GM19467 (cell line): ENCODE measurements at regions not wholly inside any gene's neighbourhood (a gene's known extent, or its start where the extent isn't known, plus 50 kb on each side); places are given as distances from the start of the nearest gene placed in this dataset.

ENCODE experiments used
- ATAC-seq: cut with Tn5 transposase; IDR thresholded peaks from one replicate; pipeline ENCODE4 v1.9.1; 2021; ENCODE audit warnings: mild to moderate bottlenecking, moderate library complexity; ENCODE audit not compliant: unreplicated experiment

GRCh38 chr15:47266566-47266965 lies 450.7 kb upstream of the SEMA6D start:
- no peak for ATAC-seq

GRCh38 chr15:47273864-47274263 lies 443.4 kb upstream of the SEMA6D start:
- ATAC-seq: no peak

DNA sequence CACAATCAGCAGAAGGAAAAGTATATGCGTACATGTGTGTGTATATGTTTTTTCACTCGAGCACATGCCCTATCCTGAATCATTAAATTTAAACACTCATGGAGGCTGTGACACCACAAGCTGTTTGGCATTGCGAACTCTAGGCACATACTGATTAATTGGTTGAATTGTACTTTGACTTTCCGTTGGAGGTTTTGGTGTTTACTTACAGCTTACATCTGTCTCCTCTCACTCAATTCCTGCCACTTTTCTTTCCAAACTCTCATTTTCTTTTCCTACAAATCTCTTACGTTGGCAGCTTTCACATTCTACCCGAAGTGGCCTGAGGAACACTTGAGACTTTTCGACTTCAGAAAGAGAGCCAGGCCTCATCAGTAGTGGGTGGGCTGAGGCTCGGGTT lies 434.1 kb upstream of the SEMA6D start:
- ATAC-seq: no peak

DNA sequence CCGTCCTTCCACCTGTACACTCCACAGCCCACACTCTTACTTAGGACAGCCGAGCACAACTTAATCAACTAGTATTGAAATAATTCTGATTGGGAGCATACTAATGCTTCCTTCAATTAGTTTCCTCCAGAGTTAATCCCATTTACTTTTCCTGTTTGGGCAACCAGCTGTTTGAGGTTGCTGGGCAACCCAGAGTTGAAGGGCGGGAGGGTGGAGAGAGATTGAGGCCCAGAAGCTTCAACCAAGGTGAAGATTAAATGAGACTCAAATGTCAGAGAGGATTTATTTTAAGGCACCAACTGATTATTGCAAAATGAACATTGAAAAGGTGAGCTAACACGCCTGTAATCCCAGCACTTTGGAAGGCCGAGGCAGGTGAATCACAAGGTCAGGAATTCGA lies 428.5 kb upstream of the SEMA6D start:
- ATAC-seq: no peak

DNA sequence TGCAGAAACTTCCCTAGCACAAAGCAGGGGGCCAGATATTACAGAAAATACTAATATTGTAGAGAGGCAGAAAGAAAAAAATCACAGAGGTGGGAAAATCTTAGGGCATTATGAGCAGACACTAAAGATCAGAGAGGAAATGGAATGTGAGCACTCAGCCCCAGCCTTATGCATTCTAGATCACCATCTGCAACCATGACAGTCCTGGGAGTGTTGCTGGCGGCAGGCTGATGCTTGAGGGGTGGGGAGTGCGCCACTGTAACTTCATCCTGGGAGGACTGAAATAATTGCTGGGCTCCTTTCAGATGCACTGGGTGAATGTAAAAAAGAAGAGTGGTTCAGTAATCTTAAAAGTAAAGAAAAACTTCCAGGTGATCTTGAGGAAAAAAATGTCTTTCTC lies 427.6 kb upstream of the SEMA6D start:
- no peak for ATAC-seq

GRCh38 chr15:47291767-47292166 lies 425.5 kb upstream of the SEMA6D start:
- no peak for ATAC-seq

GRCh38 chr15:47292638-47293190 lies 424.6 kb upstream of the SEMA6D start:
- no peak for ATAC-seq

GRCh38 chr15:47293466-47294162 lies 423.7 kb upstream of the SEMA6D start:
- no peak for ATAC-seq

GRCh38 chr15:47294765-47295259 lies 422.5 kb upstream of the SEMA6D start:
- ATAC-seq: no peak

GRCh38 chr15:47296881-47297280 lies 420.4 kb upstream of the SEMA6D start:
- ATAC-seq: no peak

DNA sequence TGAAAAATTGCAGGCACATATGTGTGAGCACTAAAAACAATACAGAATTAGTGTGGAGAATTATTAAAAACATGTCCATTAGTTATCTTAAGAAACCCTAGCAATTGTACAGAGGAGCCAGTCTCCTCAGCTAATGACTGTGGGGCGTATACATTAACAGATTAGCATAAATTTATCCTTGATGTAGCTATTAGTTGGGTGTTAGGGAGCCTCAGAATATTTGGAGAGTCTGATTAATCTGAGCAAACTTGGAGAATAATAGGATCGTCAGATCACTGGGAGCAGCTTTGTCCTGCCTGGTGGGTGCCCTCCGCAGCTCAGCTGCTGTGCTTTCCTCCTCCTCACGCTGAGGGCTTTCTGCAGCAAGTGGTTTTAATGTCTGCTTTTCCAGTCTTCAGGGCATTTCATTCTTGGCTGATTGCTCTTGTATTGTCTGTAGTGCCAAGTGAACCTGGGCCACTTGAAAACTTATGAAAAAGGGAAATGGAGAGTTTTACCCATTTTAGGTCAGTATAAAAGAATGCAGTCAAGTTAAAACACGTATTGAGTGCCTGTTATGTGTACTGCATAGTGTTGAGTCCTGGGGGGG lies 417.4 kb upstream of the SEMA6D start:
- ATAC-seq: no peak

DNA sequence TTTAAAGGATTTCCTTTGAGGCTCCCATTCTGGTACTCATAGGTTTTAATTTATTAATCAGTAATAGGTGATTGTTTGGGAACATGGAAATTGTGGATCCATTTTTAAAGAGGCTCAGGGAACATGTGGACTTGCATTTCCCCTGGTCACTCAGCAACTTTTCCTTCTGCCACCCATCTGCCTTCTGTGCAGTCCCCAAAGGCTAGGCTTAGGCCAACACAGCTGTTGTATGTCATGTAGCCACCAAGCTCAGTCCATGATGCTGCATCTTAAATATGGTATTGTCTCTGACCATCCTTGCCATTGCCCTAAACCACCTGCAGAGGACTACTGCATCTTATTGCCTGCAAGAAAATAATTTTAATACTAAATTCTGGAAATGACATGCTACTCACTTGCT lies 416.7 kb upstream of the SEMA6D start:
- no peak for ATAC-seq

GRCh38 chr15:47301481-47301880 lies 415.8 kb upstream of the SEMA6D start:
- ATAC-seq: no peak

DNA sequence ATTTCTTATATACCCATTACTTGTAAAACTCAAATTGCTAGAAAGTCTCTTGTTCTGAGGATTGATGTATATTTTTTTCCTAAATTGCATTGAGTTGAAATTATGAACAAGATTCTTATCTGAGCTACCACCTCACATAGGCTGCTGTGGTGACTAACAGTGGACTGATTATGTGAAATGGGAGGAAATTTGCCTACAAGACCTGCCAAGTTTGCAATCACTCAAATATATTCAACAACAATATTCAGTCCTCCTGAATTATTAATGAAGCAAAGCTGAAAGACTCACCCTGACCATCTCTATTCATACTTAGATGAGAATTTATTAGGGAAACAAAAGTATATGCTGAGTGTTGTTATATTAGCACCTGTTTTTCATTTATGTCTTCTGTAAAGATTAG lies 412.6 kb upstream of the SEMA6D start:
- no peak for ATAC-seq

DNA sequence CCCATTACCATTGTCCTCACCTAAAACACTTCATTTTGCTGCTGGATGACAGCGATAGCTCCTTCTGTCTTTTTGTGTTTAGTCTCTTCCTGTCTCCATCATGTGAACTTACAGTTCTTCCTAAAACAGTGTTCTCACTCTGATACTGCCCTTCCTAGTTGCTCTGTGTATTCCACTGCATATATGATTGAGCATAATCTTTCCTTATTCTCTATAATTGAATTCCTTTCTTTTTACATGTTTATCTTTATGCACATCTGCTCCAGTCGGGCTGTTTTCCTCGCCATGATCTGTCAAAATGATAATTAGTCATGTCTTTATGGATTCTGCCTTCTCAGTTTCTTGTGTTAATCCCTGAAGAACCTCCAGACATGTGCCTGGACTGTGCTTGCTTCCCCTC lies 405.1 kb upstream of the SEMA6D start:
- ATAC-seq: no peak

GRCh38 chr15:47326410-47327333 lies 390.6 kb upstream of the SEMA6D start:
- ATAC-seq: no peak

DNA sequence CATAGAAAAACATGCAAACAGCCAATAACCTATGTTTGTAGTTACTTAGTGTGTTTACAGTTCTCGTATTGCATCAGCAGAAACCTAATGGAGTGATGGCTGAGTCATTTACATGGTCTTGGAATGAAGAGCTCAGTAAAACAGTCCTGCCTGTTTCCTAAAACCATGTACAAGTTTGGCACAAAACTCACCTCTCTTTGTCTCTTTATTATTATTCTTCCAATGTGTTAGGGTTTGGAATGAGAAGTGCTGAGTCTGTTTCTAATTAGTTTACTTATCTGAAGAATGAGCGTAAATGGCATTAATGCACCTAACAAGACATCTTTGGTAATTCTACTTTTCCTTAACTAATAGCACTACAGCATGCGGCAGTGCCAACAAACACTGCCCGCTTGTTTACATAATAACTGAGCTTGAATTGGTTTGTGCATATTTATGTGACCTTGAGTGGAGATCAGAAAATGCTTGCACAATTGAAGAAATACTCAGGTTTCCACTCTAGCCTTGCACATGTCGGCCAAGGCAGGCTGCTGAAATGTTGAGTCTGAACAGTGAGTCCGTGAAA lies 385.4 kb upstream of the SEMA6D start:
- ATAC-seq: no peak

DNA sequence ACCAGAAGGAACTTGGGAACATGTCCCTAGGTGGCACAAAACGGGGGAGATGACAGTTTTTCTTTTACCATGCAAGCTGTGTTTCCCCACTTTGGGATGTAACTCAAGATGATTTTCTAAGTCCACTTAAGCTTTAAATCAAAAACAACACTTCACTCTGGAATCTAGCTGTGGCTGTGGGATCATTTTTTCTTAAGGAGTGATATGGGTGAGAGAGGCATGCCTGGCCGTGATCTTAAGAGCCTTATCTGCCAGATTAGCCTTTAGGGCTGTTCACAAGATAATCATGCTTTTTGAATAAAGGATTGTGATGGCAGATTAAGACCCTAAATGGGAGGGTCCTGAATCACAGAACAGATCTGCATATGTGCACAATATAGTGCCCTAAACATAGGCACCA lies 384.8 kb upstream of the SEMA6D start:
- no peak for ATAC-seq

DNA sequence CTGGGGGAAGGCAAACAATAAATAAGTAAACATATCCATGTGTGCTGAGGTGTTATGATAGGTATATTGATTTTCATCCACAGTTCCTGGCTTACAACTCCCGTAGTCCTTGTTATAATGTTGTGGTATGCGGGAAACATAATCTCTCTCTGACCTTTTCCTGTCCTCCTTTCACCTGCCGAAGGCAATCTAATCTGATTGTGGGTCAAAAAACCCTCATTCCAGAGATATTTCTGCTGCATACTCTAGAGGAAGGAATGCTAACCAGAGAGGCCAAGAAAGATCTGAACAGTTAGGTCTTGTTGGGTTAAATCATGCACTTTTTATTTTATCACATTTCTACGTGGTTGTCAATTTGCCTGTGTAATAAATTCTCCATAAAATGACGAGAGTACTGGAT lies 383.6 kb upstream of the SEMA6D start:
- no peak for ATAC-seq

- ATAC-seq: no peak
Measured at GRCh38 chr15:47334805-47335535, 382.3 kb upstream of the SEMA6D start.
